Stimulated activated CD4-positive, alpha-beta T cell treated with anti-CD3 and anti-CD28 coated beads, Interleukin-15, amount 100 ng/mL, for 24 hours (primary cell): ENCODE measurements at regions not wholly inside any gene's neighbourhood (a gene's known extent, or its start where the extent isn't known, plus 50 kb on each side); places are given as distances from the start of the nearest gene placed in this dataset.
"Not testable (repeated sequence)": the region's sequence is repeated elsewhere in the genome, so short reads cannot be mapped to it uniquely, and the experiment has no call there.

Source experiments
- DNase-seq: peaks from one replicate; pipeline ENCODE4 v3.0.0-alpha.2; 2020

- DNase-seq: no peak
Observed at GRCh38 chr3:80701349-80701748, 933.6 kb upstream of the ROBO1 start.

GRCh38 chr3:80697291-80697690 is 929.5 kb upstream of the ROBO1 start:
- DNase-seq: no peak

- no peak for DNase-seq
Observed at GRCh38 chr3:80696280-80696679, 928.5 kb upstream of the ROBO1 start.

GRCh38 chr3:80688814-80689213 is 921.0 kb upstream of the ROBO1 start:
- no peak for DNase-seq

GRCh38 chr3:80682951-80683350 is 915.2 kb upstream of the ROBO1 start:
- DNase-seq: no peak

GRCh38 chr3:80682235-80682634 is 914.4 kb upstream of the ROBO1 start:
- no peak for DNase-seq

GRCh38 chr3:80677796-80678195 is 910.0 kb upstream of the ROBO1 start:
- no peak for DNase-seq

GRCh38 chr3:80676866-80677265 is 909.1 kb upstream of the ROBO1 start:
- no peak for DNase-seq

- no peak for DNase-seq
Observed at GRCh38 chr3:80676261-80676660, 908.5 kb upstream of the ROBO1 start.

- DNase-seq: no peak
Observed at GRCh38 chr3:80675790-80676189, 908.0 kb upstream of the ROBO1 start.

- no peak for DNase-seq
Observed at GRCh38 chr3:80668600-80669294, 900.9 kb upstream of the ROBO1 start.

- no peak for DNase-seq
Observed at GRCh38 chr3:80668100-80668499, 900.3 kb upstream of the ROBO1 start.

GRCh38 chr3:80663426-80663825 is 895.6 kb upstream of the ROBO1 start:
- DNase-seq: no peak

- DNase-seq: no peak
Observed at GRCh38 chr3:80655216-80655615, 887.4 kb upstream of the ROBO1 start.

GRCh38 chr3:80649170-80649569 is 881.4 kb upstream of the ROBO1 start:
- no peak for DNase-seq

- no peak for DNase-seq
Observed at GRCh38 chr3:80643421-80643820, 875.6 kb upstream of the ROBO1 start.

- DNase-seq: no peak
Observed at GRCh38 chr3:80618295-80619256, 850.8 kb upstream of the ROBO1 start.

- no peak for DNase-seq
Observed at GRCh38 chr3:80612366-80612765, 844.6 kb upstream of the ROBO1 start.

GRCh38 chr3:80608072-80608471 is 840.3 kb upstream of the ROBO1 start:
- not testable (repeated sequence) for DNase-seq

- no peak for DNase-seq
Observed at GRCh38 chr3:80606073-80606472, 838.3 kb upstream of the ROBO1 start.

- DNase-seq: no peak
Observed at GRCh38 chr3:80601479-80601878, 833.7 kb upstream of the ROBO1 start.

GRCh38 chr3:80592792-80593191 is 825.0 kb upstream of the ROBO1 start:
- DNase-seq: no peak

GRCh38 chr3:80586338-80586737 is 818.5 kb upstream of the ROBO1 start:
- no peak for DNase-seq

- no peak for DNase-seq
Observed at GRCh38 chr3:80580146-80580545, 812.3 kb upstream of the ROBO1 start.
